ENCODE measurements at regions not wholly inside any gene's neighbourhood (a gene's known extent, or its start where the extent isn't known, plus 50 kb on each side); places are given as distances from the start of the nearest gene placed in this dataset.

GRCh38 chr7:156001496-156002260, 189.4 kb upstream of the SHH start:
- DNase-seq = no peak

- no peak for DNase-seq
These were observed 188.5 kb upstream of the SHH start for GRCh38 chr7:156000601-156001396.

- no peak for DNase-seq
These were observed 187.6 kb upstream of the SHH start for GRCh38 chr7:155999631-156000489.

- no peak for DNase-seq
These were observed 186.7 kb upstream of the SHH start for GRCh38 chr7:155998766-155999630.

GRCh38 chr7:155998328-155998691, 186.0 kb upstream of the SHH start:
- DNase-seq = no peak

- no peak for DNase-seq
These were observed 185.4 kb upstream of the SHH start for GRCh38 chr7:155997431-155998327.

- DNase-seq = no peak
These were observed 184.5 kb upstream of the SHH start for GRCh38 chr7:155996718-155997280.

- DNase-seq = no peak
These were observed 182.9 kb upstream of the SHH start for GRCh38 chr7:155995183-155995612.

GRCh38 chr7:155994279-155994811, 182.1 kb upstream of the SHH start:
- no peak for DNase-seq

GRCh38 chr7:155993420-155994278, 181.4 kb upstream of the SHH start:
- DNase-seq = no peak

GRCh38 chr7:155992974-155993373, 180.7 kb upstream of the SHH start:
- DNase-seq = no peak

- no peak for DNase-seq
These were observed 180.3 kb upstream of the SHH start for GRCh38 chr7:155992538-155992937.

- DNase-seq = no peak
These were observed 179.8 kb upstream of the SHH start for GRCh38 chr7:155992107-155992506.

- no peak for DNase-seq
These were observed 179.2 kb upstream of the SHH start for GRCh38 chr7:155991470-155991869.

GRCh38 chr7:155988416-155988815, 176.2 kb upstream of the SHH start:
- no peak for DNase-seq

GRCh38 chr7:155987681-155988235, 175.5 kb upstream of the SHH start:
- DNase-seq = no peak

- DNase-seq = no peak
These were observed 174.4 kb upstream of the SHH start for GRCh38 chr7:155986497-155987160.

GRCh38 chr7:155985518-155986250, 173.4 kb upstream of the SHH start:
- DNase-seq = no peak

Data from T1000 (cell line).